HG02840 (cell line): ENCODE measurements at regions not wholly inside any gene's neighbourhood (a gene's known extent, or its start where the extent isn't known, plus 50 kb on each side); places are given as distances from the start of the nearest gene placed in this dataset.
"Not testable (repeated sequence)": the region's sequence is repeated elsewhere in the genome, so short reads cannot be mapped to it uniquely, and the experiment has no call there.

ENCODE experiments used
- ATAC-seq: cut with Tn5 transposase; IDR thresholded peaks from one replicate; pipeline ENCODE4 v1.9.1; 2021; ENCODE audit warnings: mild to moderate bottlenecking, moderate library complexity, moderate number of reproducible peaks; ENCODE audit not compliant: unreplicated experiment, low FRiP score

GRCh38 chr5:92676215-92677165 is 904.5 kb downstream of the NR2F1-AS1 start:
- ATAC-seq = no peak

GRCh38 chr5:92674321-92674720 is 906.7 kb downstream of the NR2F1-AS1 start:
- no peak for ATAC-seq

DNA sequence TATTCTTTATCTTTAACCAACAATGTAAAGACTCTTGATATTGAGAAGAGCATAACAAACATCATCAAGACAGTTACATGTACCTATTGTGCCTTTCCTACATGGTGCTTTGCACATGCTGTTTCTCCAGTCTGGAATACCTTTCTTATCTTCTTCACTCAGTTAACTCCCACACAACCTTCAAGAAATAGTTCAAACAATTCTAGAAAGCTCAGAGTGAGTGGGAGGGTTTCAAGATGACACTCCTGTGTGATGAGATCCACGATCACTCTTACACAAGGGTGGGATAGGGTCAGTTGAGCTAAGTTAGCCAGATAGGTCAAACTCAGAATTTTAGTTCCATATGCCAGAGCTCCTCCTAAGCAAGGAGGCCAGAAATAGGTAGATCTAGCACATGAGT is 915.5 kb downstream of the NR2F1-AS1 start:
- ATAC-seq = no peak

- no peak for ATAC-seq
Measured at GRCh38 chr5:92662741-92663140, 918.3 kb downstream of the NR2F1-AS1 start.

DNA sequence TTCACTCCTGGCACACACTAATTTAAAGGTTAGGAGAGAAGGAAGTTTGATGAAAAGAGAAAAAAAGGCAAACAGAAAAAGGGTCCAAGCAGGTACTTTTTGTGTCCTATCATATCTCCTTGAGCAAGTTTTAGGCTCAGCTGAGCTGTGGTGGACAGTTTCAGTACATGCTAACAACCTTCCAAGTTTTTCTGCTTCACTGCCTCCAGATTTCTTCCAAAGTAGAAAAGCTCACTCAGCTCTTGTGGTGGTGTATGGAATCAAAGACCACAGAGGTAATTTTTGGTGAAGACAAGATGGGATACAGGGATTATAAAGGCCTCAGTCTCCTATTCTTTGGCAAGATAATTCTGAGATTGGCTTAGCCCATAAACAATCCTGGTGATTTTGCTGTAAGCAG is 921.8 kb downstream of the NR2F1-AS1 start:
- no peak for ATAC-seq

- not testable (repeated sequence) for ATAC-seq
Measured at GRCh38 chr5:92654601-92655000, 926.4 kb downstream of the NR2F1-AS1 start.

- ATAC-seq = no peak
Measured at GRCh38 chr5:92653730-92654461, 927.1 kb downstream of the NR2F1-AS1 start.

- no peak for ATAC-seq
Measured at GRCh38 chr5:92652756-92653155, 928.3 kb downstream of the NR2F1-AS1 start.

DNA sequence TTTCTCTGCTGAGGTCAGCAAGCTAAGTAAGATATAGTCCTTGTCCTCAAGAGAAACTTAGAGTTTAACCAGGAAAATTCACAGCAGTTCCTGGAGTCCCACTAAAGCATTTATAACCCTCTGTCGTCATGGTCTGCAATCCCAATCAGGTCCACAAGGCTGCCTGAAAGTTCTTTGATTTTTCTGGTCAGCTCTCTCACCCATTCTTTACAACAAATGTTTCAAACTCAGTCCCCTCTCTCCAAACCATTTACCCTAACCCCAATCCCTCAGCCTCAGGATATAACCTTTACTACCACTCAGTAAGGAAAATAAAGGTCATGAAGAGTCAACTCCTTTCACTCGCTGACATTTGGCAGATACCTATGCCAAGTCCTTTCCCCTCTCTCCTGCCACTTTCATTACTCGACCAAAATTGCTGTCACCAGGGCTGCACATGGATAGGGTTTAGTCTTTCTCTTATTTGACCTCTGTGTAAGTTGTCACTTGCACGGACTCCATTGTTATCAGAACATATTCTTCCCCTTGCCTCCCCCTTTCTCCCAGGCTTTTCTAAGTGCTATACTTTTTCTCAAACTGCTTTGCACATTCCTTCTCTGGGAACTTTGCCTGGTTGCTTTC is 936.6 kb downstream of the NR2F1-AS1 start:
- no peak for ATAC-seq

DNA sequence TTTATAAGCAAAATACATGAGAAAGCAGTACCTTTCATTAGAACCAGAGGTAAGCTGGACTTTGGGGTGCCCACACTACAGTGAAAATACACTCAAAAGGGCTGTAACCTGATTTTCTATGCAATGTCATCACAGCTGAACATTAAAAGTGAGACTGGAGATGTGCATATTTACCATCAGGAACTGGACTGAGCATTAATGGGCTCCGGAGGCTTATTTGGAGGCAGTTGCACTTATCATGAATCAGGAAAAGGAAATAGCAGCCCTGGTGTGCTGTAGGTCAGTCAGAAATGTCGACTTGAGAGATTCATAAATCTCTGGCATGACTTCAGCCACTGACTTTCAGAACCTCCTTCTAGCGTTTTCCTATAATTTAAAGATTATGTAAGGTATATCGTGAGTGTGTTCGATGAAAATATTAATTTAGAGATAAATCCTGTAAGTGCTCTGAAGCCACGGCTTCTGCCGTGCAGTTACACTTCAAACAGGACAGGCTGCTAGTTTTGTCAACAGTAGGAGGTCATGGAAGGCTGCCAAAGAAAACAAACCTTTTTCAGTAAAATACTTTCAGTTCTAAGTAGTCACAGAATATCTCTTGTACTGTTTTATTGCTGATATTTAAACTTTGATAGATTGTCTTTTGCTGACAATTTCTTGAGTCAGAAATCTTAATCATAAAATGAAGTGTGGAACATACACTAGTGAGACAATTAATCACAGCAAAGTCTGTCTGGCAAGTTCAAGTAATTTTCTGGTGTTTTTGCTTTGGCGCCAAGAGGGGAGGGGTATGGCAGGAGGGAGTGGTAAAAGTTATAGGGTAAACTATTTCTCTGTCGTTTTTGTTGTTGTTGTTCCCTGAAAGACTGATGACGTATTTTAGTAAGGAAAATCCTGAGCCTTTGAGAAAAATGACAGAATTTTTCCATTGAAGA is 939.7 kb downstream of the NR2F1-AS1 start:
- no peak for ATAC-seq

GRCh38 chr5:92640340-92640739 is 940.7 kb downstream of the NR2F1-AS1 start:
- ATAC-seq = no peak

DNA sequence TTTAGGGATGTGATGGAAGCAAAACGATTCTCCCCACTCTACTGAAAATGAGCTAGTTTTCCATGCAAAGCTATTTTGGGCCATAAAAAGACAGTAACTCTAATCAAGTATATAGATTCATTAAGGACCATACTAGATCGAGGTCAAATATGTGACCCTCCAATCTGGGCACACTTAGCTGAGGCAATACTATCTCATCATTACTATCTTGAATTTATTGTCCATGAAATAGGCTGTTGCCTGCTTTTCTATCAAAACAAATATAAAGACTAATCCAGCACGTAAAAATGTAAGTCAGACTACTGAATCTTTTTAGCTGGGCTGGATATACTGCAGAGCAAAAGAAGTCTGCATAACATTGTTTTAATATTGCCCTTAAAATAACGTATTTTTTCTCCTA is 943.1 kb downstream of the NR2F1-AS1 start:
- ATAC-seq = no peak

GRCh38 chr5:92637247-92637646 is 943.8 kb downstream of the NR2F1-AS1 start:
- ATAC-seq = no peak

DNA sequence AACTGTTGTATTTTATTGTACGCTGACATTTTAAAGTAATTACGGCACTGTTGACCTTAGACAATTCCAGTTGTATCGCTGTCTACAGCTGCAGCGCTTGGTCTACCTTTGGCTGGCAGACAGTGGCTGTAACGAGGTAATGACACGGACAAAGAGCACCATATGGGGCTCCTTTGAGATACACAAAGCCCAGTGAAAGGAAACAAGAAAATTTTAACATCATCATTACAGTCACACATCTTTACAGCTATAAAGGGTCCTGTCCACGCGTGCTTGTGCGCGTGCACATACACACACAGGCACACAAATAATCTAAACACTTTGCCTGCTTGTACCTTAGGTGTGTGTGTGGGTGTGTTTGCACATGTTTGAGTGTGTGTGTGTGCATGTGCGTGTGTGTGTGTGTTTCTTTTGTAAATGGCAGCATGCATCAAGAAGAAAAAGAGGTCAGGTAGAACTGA is 946.0 kb downstream of the NR2F1-AS1 start:
- ATAC-seq = no peak

GRCh38 chr5:92633875-92634487 is 947.0 kb downstream of the NR2F1-AS1 start:
- no peak for ATAC-seq

DNA sequence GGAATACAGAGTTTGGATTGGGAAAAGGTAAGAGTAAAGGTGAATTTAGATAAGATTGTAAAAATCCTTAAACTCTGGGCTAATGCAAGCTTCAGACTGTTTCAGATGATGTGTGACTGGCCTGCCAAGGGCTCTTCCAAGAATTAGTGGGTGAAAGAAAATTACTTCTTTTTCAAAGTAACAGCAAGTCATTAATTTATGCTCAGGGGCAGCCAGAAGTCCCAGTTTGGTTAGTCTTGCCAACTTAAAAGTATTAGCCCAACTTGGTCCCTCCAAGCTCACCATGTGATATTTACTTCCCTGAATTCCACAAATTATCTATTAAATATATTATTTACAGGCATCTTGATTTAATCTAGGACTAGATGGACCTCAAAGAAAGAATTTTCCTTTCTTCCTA is 947.8 kb downstream of the NR2F1-AS1 start:
- no peak for ATAC-seq

DNA sequence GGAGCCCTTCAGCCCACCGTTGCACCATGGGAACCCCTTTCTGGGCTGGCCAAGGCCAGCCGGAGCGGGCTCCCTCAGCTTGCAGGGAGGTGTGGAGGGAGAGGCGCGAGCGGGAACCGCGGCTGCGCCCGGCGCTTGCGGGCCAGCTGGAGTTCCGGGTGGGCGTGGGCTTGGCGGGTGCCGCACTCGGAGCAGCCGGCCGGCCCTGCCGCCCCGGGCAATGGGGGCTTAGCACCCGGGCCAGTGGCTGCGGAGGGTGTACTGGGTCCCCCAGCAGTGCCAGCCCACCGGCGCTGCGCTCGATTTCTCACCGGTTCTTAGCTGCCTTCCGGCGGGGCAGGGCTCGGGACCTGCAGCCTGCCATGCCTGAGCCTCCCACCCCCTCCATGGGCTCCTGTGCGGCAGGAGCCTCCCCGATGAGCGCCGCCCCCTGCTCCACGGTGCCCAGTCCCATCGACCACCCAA is 949.8 kb downstream of the NR2F1-AS1 start:
- not testable (repeated sequence) for ATAC-seq

GRCh38 chr5:92629574-92629973 is 951.4 kb downstream of the NR2F1-AS1 start:
- ATAC-seq = no peak

DNA sequence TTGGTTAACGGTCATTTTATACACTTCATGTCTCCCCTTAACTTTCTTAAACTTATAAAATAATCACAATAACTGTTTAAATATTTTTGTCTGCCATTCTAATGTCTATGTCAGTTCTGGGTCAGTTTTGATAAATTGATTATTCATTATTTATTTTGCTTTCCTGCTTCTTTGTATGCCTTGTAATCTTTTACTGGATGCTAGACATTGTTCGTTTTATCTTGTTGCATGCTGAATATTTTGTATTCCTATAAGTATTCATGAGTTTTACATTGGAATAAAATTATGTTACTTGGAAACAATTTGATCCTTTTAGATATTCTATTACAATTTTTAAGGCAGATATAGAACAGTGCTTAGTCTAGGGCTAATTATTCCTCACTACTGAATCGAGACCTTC is 952.0 kb downstream of the NR2F1-AS1 start:
- no peak for ATAC-seq
